C4-2B (cell line): ENCODE measurements at regions not wholly inside any gene's neighbourhood (a gene's known extent, or its start where the extent isn't known, plus 50 kb on each side); places are given as distances from the start of the nearest gene placed in this dataset.

Source experiments
- H3K27ac ChIP-seq: fragments of 450-650 bp; 2 replicates; pipeline ENCODE4 v1.5.1; 2017
- ZFX ChIP-seq: fragments of 450-650 bp; IDR thresholded peaks from 2 replicates; pipeline ENCODE4 v1.6.1; 2017
- TF ChIP-seq, protein P1 (sequence below): fragments of 450-650 bp; conservative IDR thresholded peaks from 2 replicates; pipeline ENCODE4 v1.5.1; 2017; ENCODE audit warnings: mild to moderate bottlenecking

DNA sequence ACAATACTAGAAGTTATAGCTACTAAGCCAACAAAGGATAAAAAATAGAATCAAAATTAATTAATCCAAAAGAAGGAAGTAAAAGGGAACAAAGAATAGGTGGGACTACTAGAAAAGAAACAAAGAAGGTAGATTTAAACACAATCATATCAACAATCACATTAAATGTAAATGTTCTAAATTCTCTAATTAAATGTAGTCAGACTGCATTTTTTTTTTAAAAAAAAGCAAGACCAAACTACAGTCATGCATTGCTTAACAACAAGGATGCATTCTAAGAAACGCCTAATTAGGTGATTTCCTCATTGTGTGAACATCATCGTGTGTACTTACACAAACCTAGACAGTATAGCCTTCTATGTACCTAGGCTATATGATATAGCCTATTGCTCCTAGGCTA is 59.7 kb upstream of the ADAM23 start:
- no peak for TF ChIP-seq ZFX
- TF ChIP-seq, protein P1, sequence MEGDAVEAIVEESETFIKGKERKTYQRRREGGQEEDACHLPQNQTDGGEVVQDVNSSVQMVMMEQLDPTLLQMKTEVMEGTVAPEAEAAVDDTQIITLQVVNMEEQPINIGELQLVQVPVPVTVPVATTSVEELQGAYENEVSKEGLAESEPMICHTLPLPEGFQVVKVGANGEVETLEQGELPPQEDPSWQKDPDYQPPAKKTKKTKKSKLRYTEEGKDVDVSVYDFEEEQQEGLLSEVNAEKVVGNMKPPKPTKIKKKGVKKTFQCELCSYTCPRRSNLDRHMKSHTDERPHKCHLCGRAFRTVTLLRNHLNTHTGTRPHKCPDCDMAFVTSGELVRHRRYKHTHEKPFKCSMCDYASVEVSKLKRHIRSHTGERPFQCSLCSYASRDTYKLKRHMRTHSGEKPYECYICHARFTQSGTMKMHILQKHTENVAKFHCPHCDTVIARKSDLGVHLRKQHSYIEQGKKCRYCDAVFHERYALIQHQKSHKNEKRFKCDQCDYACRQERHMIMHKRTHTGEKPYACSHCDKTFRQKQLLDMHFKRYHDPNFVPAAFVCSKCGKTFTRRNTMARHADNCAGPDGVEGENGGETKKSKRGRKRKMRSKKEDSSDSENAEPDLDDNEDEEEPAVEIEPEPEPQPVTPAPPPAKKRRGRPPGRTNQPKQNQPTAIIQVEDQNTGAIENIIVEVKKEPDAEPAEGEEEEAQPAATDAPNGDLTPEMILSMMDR: no peak
- no peak overlapping the region for H3K27ac ChIP-seq

DNA sequence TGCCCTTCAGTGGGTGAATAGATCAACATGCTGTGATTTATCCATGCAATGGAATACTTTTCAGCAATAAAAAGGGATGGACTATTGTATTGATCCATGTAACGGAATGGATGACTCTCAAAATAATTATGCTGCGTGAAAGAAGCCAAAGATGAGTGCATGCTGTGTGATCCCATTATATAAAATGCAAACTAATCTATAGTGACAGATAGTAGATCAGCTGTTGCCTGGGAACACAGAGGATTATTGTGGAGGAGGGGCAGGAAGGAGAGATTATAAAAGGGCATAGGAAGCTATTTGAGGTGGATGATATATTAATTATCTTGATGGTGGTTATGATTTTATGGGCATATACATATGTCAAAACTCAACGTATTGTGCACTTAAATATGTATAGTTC is 55.5 kb upstream of the ADAM23 start:
- TF ChIP-seq ZFX: no peak
- TF ChIP-seq, protein P1: no peak
- H3K27ac ChIP-seq: no peak overlapping the region

DNA sequence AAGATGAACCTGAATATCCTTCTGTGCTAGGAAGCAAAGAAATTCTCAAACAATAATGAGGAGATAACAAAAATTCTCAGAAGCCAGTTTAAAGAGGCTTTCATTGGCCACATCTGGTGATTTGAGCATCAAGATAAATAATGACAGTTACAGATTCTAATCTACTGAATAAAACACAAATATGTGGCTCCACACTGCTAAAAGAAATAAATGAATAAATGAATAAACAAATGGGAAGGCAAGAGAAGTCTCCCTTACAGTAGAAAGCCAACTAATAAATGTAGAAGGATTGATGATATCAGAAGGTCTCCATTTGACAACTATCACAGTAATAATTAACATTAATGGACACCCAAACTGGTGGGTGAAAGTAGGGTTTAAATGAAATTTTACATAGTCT is 54.6 kb upstream of the ADAM23 start:
- no peak overlapping the region for H3K27ac ChIP-seq
- TF ChIP-seq ZFX: no peak
- TF ChIP-seq, protein P1: no peak

DNA sequence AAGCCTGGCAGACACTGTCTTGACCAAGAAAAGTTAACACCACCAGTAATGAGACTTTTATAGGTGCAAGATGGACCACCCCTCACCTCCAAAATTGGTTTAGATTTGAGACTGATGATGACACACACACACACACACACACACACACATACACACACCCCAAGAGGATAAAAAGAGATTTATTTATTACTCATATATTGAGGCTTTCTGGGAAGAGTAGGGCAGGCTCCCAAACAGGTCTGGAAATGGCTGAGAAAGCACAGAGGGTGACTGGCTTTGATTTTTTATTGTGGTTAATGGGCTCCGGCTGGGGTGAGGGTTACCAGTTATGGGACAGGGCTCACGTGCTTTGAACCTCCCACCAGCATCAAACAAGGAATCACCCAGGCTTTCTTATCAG is 54.2 kb upstream of the ADAM23 start:
- no peak overlapping the region for H3K27ac ChIP-seq
- no peak for TF ChIP-seq ZFX
- TF ChIP-seq, protein P1: no peak

DNA sequence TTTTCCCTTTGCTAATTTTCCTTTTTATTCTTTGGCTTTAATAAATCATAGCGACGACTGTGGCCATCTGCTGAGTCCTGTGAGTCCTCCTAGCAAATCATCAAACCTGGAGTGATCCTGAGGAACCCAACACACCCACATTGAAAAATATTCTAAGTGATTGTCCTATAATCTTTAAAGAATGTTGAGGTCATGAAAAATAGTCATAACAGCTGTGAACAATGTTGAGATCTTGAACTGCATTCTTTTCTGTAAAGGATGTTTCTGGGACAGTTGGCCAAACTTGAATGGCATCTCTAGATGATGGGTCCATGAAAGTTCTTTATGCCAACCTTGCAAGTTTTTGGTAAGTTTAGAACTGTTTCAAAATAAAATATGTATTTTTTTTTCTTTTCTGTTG is 53.2 kb upstream of the ADAM23 start:
- H3K27ac ChIP-seq: no peak overlapping the region
- TF ChIP-seq, protein P1: no peak
- TF ChIP-seq ZFX: no peak

DNA sequence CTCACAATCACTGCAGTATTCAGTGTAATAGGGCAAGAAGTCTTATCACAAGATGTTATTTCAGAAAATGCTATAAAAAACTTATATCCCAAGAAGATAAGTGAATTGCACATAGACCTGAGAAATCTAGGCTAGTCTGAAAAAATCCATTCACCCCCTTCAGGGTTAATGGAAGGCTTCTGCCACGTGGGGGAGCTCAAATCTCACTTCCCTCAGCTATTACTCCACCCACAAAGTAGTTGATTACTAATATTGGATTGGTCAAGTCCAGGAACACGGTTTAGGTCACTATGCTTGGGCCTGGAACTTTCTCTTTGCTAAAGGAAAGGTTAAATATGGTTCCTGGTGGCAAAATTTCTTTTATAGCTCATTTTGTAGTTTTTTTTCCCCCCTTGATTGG is 51.2 kb upstream of the ADAM23 start:
- no peak for TF ChIP-seq ZFX
- TF ChIP-seq, protein P1: peak; percentile 86
- H3K27ac ChIP-seq: no peak overlapping the region
